Natural killer cell treated with Interleukin-12 subunit alpha and Interleukin-12 subunit beta and Interleukin-15 and Interleukin-18, amount 100 ng/mL, for 72 hours (primary cell): ENCODE measurements at regions not wholly inside any gene's neighbourhood (a gene's known extent, or its start where the extent isn't known, plus 50 kb on each side); places are given as distances from the start of the nearest gene placed in this dataset.
"Not testable (repeated sequence)": the region's sequence is repeated elsewhere in the genome, so short reads cannot be mapped to it uniquely, and the experiment has no call there.

ENCODE experiments used
- ATAC-seq, 2 donors: fragments of 150-1000 bp; cut with Tn5 transposase in 1 of 2; sonication (Bioruptor Pico), chemical (Tn5 transposase) in 1 of 2; 2 replicates each; pipeline ENCODE4 v1.10.0; 2021
- DNase-seq: peaks from one replicate; pipeline ENCODE4 v3.0.0; 2022; ENCODE audit warnings: low spot score
- H3K27ac Mint-ChIP-seq, 2 donors: 1 replicate in 1 of 2; 2 replicates in 1 of 2; pipeline ENCODE4 v1.8.0; 2022; ENCODE audit warnings: mixed read lengths in 2 of 2, mild to moderate bottlenecking in 1 of 2, moderate library complexity in 1 of 2
- H3K27me3 Mint-ChIP-seq, 2 donors: 1 replicate in 1 of 2; 2 replicates in 1 of 2; pipeline ENCODE4 v1.8.0; 2022; ENCODE audit warnings: mixed read lengths in 2 of 2
- H3K36me3 Mint-ChIP-seq: one replicate; pipeline ENCODE4 v1.8.0; 2022; ENCODE audit warnings: mixed read lengths
- H3K4me1 Mint-ChIP-seq, 2 donors: 1 replicate in 1 of 2; 2 replicates in 1 of 2; pipeline ENCODE4 v1.8.0; 2022; ENCODE audit warnings: low read depth in 2 of 2, mixed read lengths in 2 of 2, mild to moderate bottlenecking in 1 of 2
- H3K4me3 Mint-ChIP-seq: one replicate; pipeline ENCODE4 v1.8.0; 2022; ENCODE audit warnings: mixed read lengths
- H3K9me3 Mint-ChIP-seq: 2 replicates; pipeline ENCODE4 v1.8.0; 2022; ENCODE audit warnings: mixed read lengths

DNA sequence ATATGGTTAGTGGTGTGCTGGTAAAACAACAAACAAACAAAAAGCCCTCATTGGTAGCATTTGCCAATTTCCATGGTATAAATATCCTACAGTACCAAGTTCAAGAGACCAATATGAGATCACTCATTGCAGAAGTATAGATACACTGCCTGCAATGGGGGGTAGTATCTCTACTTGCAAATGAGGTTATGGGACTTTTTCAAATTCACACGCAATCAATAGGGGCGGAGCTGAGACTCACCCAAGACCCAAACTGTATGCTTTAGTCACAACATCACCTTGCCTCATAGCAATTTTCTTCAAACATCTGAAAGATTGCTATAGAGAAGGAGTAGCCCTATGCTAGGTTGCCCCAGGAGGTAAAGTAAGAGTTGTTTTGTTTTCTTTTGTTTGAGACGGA is 93.7 kb downstream of the VCPKMT start:
- DNase-seq (no peak), ATAC-seq (peak; percentile 75 to 86)
- H3K36me3 Mint-ChIP-seq = peaks cover 38% of the 10 kb centered on the region
- H3K4me1 Mint-ChIP-seq = peaks cover 42 to 46% of the 10 kb centered on the region in 2 donors
- H3K27me3 Mint-ChIP-seq = no peaks in the 10 kb centered on the region
- H3K27ac Mint-ChIP-seq = peak overlapping the region in 1 of 2 donors; percentile 82
- H3K9me3 Mint-ChIP-seq = peaks cover 12% of the 10 kb centered on the region
- H3K4me3 Mint-ChIP-seq = peak overlapping the region; percentile 10

DNA sequence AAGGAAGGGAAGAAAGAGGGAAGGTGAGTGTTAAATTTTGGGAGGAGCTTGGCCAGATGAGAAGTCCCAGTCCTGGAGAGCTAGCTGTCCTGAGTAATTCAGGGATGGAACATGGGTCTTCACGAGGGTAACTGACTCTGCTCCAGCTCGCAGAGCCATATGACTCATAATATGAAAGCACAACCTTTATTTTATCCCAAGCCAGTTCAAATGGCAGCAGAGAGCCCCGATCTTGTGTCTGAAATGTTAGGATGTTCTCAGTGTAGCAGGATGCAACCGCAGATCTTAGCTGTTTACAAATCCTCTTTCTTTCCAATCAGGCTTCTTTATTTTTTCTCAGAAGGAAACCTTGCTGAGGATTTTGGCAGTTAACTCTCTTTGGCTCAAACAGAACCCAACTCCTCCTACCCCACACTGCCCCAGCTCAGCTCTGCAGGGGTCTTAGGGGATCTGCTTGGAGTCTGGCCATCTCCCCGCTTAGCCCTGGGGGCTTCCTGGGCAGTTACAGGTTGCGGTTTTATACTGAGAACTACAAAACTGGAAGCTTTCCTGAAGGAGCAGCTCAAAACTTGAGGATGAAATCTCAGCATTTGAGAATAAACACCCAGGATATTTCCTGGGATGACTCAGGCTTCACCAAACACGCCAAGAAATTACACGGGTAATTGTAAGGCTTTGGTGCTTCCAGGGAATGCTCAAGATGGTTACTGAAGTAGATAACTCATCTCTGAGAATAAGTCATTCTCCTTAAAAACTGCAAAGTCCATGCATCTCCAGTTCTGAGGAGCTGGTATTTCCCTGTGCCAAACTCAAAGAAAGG is 92.5 kb downstream of the VCPKMT start:
- H3K4me3 Mint-ChIP-seq = no peak overlapping the region
- peak overlapping the region; percentile 24 to 74 for H3K27ac Mint-ChIP-seq
- no peaks in the 10 kb centered on the region for H3K27me3 Mint-ChIP-seq
- DNase-seq (no peak), ATAC-seq (no peak)
- H3K36me3 Mint-ChIP-seq = peaks cover 38% of the 10 kb centered on the region
- peaks cover 12% of the 10 kb centered on the region for H3K9me3 Mint-ChIP-seq
- peaks cover 47% of the 10 kb centered on the region in 2 donors for H3K4me1 Mint-ChIP-seq

DNA sequence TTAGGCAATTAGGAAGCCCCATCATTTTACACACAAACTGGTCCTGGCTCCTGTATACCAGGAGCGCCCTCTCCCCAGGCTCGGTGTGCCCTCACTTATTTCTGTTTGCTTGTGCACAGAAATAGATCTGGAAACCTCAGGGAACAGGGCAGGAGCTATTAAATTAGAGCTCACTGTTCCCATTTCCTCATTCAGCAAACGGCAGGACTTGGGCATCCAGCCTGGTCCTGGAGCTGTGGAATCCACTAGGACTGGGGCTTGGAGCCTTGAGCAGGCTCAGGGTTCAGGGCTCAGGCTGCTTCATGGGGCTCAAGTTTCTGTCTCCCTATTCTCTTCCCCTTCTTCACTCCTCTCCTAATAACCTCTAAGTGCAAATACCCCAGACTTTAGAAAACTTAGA is 91.3 kb downstream of the VCPKMT start:
- no peak overlapping the region for H3K4me3 Mint-ChIP-seq
- no peaks in the 10 kb centered on the region for H3K27me3 Mint-ChIP-seq
- peak overlapping the region; percentile 49 to 81 for H3K27ac Mint-ChIP-seq
- DNase-seq = no peak
- peaks cover 47 to 49% of the 10 kb centered on the region in 2 donors for H3K4me1 Mint-ChIP-seq
- peaks cover 7% of the 10 kb centered on the region for H3K9me3 Mint-ChIP-seq
- ATAC-seq = no peak
- peaks cover 34% of the 10 kb centered on the region for H3K36me3 Mint-ChIP-seq

DNA sequence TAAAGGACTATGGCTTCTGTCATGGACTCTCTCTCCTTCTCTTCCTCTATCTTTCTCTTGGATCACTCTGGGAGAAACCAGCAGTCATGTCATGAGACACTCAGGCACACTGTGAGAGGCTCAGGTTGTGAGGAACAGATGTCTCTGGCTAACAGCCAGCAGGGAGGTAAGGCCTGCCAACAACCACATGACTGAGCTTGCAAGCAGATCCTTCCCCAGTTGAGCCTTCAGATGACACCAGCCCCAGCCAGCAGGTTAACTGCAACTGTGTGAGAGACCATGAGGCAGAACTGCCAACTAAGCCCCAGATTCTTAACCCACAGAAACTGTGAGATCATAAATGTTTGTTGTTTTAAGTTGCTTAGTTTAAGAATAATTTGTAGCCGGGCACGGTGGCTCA is 90.6 kb downstream of the VCPKMT start:
- ATAC-seq (no peak), DNase-seq (no peak)
- peak overlapping the region; percentile 49 to 81 for H3K27ac Mint-ChIP-seq
- peaks cover 27% of the 10 kb centered on the region for H3K36me3 Mint-ChIP-seq
- H3K4me3 Mint-ChIP-seq = no peak overlapping the region
- peaks cover 7% of the 10 kb centered on the region for H3K9me3 Mint-ChIP-seq
- H3K27me3 Mint-ChIP-seq = no peaks in the 10 kb centered on the region
- H3K4me1 Mint-ChIP-seq = peaks cover 41 to 48% of the 10 kb centered on the region in 2 donors

DNA sequence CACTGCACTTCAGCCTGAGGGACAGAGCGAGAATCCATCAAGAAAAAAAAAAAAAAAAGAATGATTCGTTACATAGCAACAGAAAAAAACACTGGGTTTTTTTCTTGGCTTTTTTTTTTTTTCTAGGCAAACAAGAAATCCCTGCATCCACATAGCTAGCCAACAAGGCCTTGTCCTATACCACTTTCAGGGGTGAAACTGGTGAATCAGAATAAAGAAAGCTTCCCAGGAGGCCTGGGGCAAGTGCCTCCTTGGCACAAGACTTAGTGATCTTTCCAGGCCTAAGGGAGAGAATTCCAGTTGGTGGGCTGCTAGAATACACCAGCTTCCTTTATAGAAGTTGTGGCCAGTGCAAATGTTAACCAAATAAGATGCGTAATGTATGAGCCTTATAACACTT is 90.0 kb downstream of the VCPKMT start:
- H3K36me3 Mint-ChIP-seq = peaks cover 26% of the 10 kb centered on the region
- DNase-seq = no peak
- no peak for ATAC-seq
- H3K4me3 Mint-ChIP-seq = no peak overlapping the region
- no peak overlapping the region for H3K27ac Mint-ChIP-seq
- no peaks in the 10 kb centered on the region for H3K27me3 Mint-ChIP-seq
- peaks cover 11% of the 10 kb centered on the region for H3K9me3 Mint-ChIP-seq
- peaks cover 40 to 48% of the 10 kb centered on the region in 2 donors for H3K4me1 Mint-ChIP-seq

DNA sequence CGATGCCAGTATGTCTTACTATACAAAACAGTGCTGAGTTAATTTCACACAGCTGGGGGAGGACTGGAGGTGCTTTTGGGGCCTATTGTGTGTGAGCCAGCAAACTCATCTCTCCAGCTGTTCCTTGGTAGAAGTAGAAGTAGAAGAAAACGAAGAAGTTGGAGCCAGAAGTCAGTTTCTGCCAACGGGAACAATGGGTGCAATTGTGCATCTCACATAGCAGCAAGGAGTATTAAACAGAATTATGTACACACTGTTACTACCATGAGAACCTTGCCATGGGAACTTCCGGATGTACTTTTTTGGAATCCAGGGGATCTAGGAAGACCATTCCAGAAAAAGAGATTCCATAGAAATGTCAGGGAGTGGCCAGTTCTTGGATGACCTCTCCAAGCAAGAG is 88.6 kb downstream of the VCPKMT start:
- H3K27ac Mint-ChIP-seq = peak overlapping the region in 1 of 2 donors; percentile 31
- DNase-seq (no peak), ATAC-seq (no peak)
- H3K9me3 Mint-ChIP-seq = peaks cover 11% of the 10 kb centered on the region
- no peaks in the 10 kb centered on the region for H3K27me3 Mint-ChIP-seq
- H3K4me1 Mint-ChIP-seq = peaks cover 33 to 44% of the 10 kb centered on the region in 2 donors
- peaks cover 30% of the 10 kb centered on the region for H3K36me3 Mint-ChIP-seq
- no peak overlapping the region for H3K4me3 Mint-ChIP-seq

DNA sequence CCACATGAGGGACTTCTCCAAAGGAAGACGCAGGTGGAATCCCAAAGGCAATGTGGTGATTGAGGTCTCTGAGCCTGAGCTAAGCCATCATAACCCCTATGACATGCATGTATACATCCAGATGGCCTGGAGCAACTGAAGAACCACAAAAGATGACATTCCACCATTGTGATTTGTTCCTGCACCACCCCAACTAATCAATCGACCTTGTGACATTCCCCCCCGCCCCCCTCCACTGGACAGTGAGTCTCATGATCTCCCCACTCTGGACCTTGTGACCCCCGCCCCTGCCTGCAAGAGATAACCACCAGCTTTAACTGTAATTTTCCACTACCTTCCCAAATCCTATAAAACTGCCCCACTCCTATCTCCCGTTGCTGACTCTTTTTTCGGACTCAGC is 87.9 kb downstream of the VCPKMT start:
- Mint-ChIP-seq H3K36me3 (peaks cover 26% of the 10 kb centered on the region), H3K4me3 (no peak overlapping the region), H3K27ac (peak overlapping the region in 1 of 2 donors; percentile 82), H3K27me3 (no peaks in the 10 kb centered on the region), H3K4me1 (peaks cover 30 to 41% of the 10 kb centered on the region in 2 donors), H3K9me3 (peaks cover 11% of the 10 kb centered on the region)
- no peak for DNase-seq
- ATAC-seq = no peak

DNA sequence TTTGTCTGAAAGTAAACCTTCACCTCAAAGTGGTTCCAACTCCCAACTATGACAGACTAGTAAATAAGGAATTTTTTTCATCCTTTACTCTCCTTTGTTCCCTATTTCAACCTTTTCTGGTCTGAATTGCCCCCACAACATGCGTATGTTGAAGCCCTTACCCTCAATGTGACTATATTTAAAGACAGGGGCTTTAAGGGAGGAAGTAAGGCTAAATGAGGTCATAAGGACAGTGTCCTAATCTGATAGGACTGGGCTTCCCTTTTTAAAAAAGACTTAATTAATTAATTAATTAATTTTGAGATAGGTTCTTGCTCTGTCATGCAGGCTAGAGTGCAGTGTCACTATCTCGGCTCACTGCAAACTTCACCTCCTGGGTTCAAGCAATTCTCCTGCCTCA is 86.3 kb downstream of the VCPKMT start:
- peaks cover 11% of the 10 kb centered on the region for H3K9me3 Mint-ChIP-seq
- H3K27ac Mint-ChIP-seq = peak overlapping the region; percentile 15 to 33
- H3K36me3 Mint-ChIP-seq = peaks cover 30% of the 10 kb centered on the region
- H3K27me3 Mint-ChIP-seq = no peaks in the 10 kb centered on the region
- no peak overlapping the region for H3K4me3 Mint-ChIP-seq
- ATAC-seq (no peak), DNase-seq (no peak)
- H3K4me1 Mint-ChIP-seq = peaks cover 33 to 48% of the 10 kb centered on the region in 2 donors

DNA sequence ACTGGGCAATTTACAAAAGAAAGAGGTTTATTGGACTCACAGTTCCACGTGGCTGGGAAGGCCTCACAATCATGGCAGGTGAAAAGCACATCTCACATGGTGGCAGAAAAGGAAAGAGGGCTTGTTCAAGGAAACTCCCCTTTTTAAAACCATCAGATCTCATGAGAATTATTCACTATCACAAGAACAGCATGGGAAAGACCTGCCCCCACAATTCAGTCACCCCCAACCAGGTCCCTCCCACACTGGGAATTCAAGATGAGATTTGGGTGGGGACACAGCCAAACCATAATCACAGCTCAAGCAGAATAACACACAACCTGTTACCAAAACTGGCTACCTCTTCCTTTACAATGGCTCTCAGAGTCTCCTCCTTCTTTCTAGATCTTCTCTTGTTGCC is 85.5 kb downstream of the VCPKMT start:
- not testable (repeated sequence) for DNase-seq, H3K27me3 Mint-ChIP-seq, ATAC-seq, H3K9me3 Mint-ChIP-seq
- Mint-ChIP-seq H3K4me3 (peak overlapping the region; percentile 1), H3K36me3 (peaks cover 23% of the 10 kb centered on the region), H3K4me1 (peaks cover 26 to 42% of the 10 kb centered on the region in 2 donors), H3K27ac (peak overlapping the region; percentile 15 to 33)

DNA sequence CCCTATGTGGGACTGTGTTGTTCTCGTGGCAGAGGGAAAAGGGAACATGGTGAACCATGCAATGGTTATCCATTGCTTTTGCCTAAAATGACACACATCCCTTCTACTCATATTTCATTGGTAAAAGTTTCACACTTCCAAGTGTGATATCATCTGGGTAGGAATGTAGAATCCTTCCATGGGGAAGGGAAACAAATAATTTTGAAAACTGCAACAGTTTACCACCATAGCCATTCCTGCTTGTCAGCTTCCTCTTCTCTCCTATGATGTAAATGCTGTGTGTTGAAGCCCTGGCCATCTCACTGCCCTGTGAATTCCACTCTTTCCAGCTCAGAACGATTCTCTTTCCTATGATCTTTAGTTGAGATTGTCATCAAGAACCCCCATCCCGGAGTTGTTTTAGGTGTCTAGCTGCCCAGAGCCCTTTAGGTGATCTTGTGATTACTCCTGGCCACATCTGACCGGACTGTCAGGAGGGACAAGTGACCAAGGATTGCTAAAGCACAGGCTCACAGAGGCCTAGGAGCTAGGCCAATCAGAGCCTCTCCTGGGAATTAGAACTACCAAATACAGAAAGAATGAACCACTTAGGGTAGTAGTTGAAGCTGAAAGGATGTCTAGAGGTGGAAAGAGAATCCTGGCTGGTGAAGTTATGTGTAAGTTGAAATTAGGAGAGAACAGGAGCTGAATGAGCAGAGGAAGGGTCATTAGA is 84.6 kb downstream of the VCPKMT start:
- DNase-seq = no peak
- Mint-ChIP-seq H3K27me3 (no peaks in the 10 kb centered on the region), H3K9me3 (peaks cover 4% of the 10 kb centered on the region), H3K36me3 (peaks cover 23% of the 10 kb centered on the region), H3K4me3 (peak overlapping the region; percentile 1), H3K4me1 (peaks cover 35 to 47% of the 10 kb centered on the region in 2 donors), H3K27ac (peak overlapping the region; percentile 33 to 99)
- ATAC-seq = no peak

DNA sequence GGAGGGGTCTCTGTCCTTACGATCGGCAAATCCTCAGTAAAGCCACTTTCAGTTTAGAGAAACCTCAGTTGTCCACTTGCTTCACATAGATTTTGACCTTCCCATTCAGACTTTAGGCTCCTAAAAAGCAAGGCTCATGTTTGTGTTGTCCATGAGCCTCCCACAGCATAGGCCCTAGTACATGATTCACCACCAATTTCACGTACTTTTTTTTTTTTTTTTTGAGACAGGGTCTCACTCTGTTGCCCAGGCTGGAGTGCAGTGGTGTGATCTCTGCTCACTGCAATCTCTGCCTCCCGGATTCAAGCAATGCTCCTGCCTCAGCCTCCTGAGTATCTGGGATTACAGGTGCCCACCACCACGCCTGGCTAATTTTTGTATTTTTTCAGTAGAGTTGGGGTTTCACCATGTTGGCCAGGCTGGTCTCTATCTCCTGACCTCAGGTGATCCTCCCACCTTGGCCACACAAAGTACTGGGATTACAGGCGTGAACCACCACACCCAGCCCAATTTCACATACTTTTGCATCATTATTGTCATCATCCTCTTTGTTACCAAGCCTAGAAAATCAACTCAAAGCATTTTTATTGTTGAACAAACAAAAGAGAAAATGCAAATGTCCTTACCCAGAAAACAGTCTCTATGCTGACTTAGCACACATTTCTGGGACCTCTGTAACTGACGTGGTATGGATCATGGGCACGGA is 83.8 kb downstream of the VCPKMT start:
- H3K9me3 Mint-ChIP-seq, H3K4me3 Mint-ChIP-seq, H3K27me3 Mint-ChIP-seq, DNase-seq: not testable (repeated sequence)
- Mint-ChIP-seq H3K4me1 (peaks cover 36 to 51% of the 10 kb centered on the region in 2 donors), H3K36me3 (peaks cover 23% of the 10 kb centered on the region), H3K27ac (peak overlapping the region; percentile 33 to 99)
- ATAC-seq = peak in 1 of 2 donors; percentile 28

DNA sequence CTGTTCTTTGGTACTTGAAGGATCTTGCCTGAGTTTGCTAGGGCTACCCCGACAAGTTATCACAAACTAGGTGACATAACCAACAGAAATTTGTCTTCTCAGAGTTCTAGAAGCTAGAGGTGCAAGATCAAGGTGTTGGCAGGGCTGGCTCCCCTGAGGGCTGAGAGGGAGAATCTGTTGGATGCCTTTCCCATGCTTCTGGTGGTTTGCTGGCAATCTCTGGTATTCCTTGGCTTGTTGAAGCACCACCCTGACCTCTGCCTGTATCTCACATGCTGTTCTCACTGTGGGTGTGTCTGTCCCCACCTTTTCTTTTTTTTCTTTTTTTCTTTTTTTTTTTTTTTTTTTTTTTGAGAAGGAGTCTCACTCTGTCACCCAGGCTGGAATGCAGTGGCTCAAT is 81.2 kb downstream of the VCPKMT start:
- no peak overlapping the region for H3K4me3 Mint-ChIP-seq
- peak overlapping the region in 1 of 2 donors; percentile 99 for H3K27ac Mint-ChIP-seq
- peaks cover 17% of the 10 kb centered on the region for H3K36me3 Mint-ChIP-seq
- ATAC-seq = no peak
- DNase-seq = no peak
- H3K4me1 Mint-ChIP-seq = peaks cover 59 to 61% of the 10 kb centered on the region in 2 donors
- peaks cover 4% of the 10 kb centered on the region for H3K9me3 Mint-ChIP-seq
- no peaks in the 10 kb centered on the region for H3K27me3 Mint-ChIP-seq

DNA sequence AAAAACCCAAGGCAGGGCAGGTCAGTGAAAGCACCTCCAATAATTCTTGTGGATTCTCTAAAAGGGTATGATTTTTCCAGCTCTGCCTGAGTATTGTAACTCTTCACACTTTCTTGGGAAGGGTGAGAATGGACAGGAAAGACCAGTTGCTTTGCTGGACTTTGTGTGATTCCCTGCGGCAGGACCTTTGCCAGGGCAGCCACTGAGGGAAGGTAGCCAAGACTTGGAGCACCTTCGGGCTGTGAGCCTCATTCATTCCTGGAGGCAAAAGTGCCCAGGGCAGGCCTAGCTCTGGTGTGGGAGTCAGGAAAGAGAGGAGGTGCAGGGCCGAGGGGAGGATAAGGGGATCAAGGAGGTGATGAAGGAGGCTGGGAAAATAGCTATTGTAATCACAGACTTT is 80.2 kb downstream of the VCPKMT start:
- Mint-ChIP-seq H3K9me3 (peaks cover 2% of the 10 kb centered on the region), H3K4me1 (peaks cover 60 to 68% of the 10 kb centered on the region in 2 donors), H3K4me3 (no peak overlapping the region), H3K36me3 (peaks cover 14% of the 10 kb centered on the region), H3K27ac (peak overlapping the region; percentile 98 to 99), H3K27me3 (no peaks in the 10 kb centered on the region)
- DNase-seq (no peak), ATAC-seq (no peak)
